Lower leg skin (tissue), 3 donors: ENCODE measurements at regions not wholly inside any gene's neighbourhood (a gene's known extent, or its start where the extent isn't known, plus 50 kb on each side); places are given as distances from the start of the nearest gene placed in this dataset.

Experiments
- POLR2A ChIP-seq, 2 donors: fragments of 450-650 bp; IDR thresholded peaks; one replicate each; pipeline ENCODE4 v1.6.1; 2016 to 2017; ENCODE audit warnings: antibody characterized with exemption in 2 of 2, mild to moderate bottlenecking in 1 of 2, moderate library complexity in 1 of 2
- TF ChIP-seq, protein P1 (sequence below), 3 donors: fragments of 450-650 bp; IDR thresholded peaks; one replicate each; pipeline ENCODE4 v1.5.1; 2016; ENCODE audit warnings: antibody characterized with exemption in 3 of 3, mild to moderate bottlenecking in 3 of 3, moderate library complexity in 2 of 3

GRCh38 chr2:16205631-16206030 lies 265.3 kb downstream of the MYCN start:
- TF ChIP-seq, protein P1, sequence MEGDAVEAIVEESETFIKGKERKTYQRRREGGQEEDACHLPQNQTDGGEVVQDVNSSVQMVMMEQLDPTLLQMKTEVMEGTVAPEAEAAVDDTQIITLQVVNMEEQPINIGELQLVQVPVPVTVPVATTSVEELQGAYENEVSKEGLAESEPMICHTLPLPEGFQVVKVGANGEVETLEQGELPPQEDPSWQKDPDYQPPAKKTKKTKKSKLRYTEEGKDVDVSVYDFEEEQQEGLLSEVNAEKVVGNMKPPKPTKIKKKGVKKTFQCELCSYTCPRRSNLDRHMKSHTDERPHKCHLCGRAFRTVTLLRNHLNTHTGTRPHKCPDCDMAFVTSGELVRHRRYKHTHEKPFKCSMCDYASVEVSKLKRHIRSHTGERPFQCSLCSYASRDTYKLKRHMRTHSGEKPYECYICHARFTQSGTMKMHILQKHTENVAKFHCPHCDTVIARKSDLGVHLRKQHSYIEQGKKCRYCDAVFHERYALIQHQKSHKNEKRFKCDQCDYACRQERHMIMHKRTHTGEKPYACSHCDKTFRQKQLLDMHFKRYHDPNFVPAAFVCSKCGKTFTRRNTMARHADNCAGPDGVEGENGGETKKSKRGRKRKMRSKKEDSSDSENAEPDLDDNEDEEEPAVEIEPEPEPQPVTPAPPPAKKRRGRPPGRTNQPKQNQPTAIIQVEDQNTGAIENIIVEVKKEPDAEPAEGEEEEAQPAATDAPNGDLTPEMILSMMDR (IDR thresholded peaks at IDR 0.05) = no peak
- no peak for TF ChIP-seq POLR2A (IDR thresholded peaks at IDR 0.05)
